Left ventricle myocardium inferior (tissue), 1 donor: ENCODE measurements at regions not wholly inside any gene's neighbourhood (a gene's known extent, or its start where the extent isn't known, plus 50 kb on each side); places are given as distances from the start of the nearest gene placed in this dataset.
"Not testable (repeated sequence)": the region's sequence is repeated elsewhere in the genome, so short reads cannot be mapped to it uniquely, and the experiment has no call there.

ENCODE experiments used
- DNase-seq: peaks from one replicate; pipeline ENCODE4 v3.0.0-alpha.2; 2020
- H3K27ac ChIP-seq: fragments of 200-600 bp; replicated peaks from 2 replicates; pipeline ENCODE4 v1.8.0; 2021
- H3K27me3 ChIP-seq: fragments of 200-600 bp; 2 replicates; pipeline ENCODE4 v1.8.0; 2021; ENCODE audit warnings: low read depth
- H3K36me3 ChIP-seq: fragments of 200-600 bp; 2 replicates; pipeline ENCODE4 v1.8.0; 2021
- H3K4me1 ChIP-seq: fragments of 200-600 bp; 2 replicates; pipeline ENCODE4 v1.8.0; 2021
- H3K4me3 ChIP-seq: fragments of 200-600 bp; 2 replicates; pipeline ENCODE4 v1.8.0; 2021; ENCODE audit warnings: mild to moderate bottlenecking, moderate library complexity
- H3K9me3 ChIP-seq: fragments of 200-600 bp; replicated peaks from 2 replicates; pipeline ENCODE4 v1.8.0; 2021
- intact Hi-C: fragments of 100-400 bp; cut with micrococcal nuclease; formaldehyde crosslinking; loops from one replicate; pipeline ENCODE4 v1.11.0; 2022
- TF ChIP-seq, protein P1 (sequence below): fragments of 200-600 bp; IDR thresholded peaks from 2 replicates; pipeline ENCODE4 v1.8.0; 2021; ENCODE audit warnings: antibody characterized with exemption, mild to moderate bottlenecking, borderline replicate concordance
- donor health status: DM: no; HTN: yes; CAD: no; lungs with severe emphysema.

DNA sequence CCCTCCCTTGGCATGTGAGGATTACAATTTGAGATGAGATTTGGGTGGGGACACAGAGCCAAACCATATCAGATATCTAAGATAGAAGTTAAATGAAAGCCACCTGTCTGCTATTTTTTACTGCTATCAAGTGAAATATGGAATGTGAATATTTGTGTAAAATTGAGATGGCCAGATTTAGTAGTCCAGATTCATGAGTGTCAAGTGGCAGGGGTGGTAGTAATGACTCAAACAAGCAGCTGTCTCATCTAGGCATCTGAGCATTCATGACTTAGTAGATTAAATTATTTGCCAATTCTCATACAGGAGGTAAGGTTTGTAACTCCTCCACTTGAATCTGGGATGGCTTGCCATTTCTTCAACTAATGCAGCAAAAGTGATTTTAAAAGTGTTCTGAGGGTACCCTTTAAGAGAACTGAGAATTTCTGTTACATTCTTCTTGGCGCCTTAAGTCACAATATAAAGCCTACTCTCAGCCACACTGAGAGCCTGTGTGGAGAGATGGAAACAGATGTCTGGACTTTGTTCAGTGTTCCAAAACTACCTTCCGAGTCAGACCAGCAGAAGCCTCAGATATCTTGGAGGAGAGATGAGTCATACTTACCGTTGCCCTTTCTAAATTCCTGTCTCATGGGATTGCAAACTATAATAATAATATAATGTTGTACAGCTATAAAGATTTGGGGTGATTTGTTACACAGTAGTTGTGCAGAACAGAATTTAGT, 1065.6 kb upstream of the TMPRSS15 start:
- no peaks in the 10 kb centered on the region for H3K27me3 ChIP-seq
- intact Hi-C loops, result no loop called here
- no peak overlapping the region for H3K27ac ChIP-seq
- no peaks in the 10 kb centered on the region for H3K36me3 ChIP-seq
- no peaks in the 10 kb centered on the region for H3K4me1 ChIP-seq
- no peak overlapping the region for H3K4me3 ChIP-seq
- no peak for DNase-seq
- TF ChIP-seq, protein P1, sequence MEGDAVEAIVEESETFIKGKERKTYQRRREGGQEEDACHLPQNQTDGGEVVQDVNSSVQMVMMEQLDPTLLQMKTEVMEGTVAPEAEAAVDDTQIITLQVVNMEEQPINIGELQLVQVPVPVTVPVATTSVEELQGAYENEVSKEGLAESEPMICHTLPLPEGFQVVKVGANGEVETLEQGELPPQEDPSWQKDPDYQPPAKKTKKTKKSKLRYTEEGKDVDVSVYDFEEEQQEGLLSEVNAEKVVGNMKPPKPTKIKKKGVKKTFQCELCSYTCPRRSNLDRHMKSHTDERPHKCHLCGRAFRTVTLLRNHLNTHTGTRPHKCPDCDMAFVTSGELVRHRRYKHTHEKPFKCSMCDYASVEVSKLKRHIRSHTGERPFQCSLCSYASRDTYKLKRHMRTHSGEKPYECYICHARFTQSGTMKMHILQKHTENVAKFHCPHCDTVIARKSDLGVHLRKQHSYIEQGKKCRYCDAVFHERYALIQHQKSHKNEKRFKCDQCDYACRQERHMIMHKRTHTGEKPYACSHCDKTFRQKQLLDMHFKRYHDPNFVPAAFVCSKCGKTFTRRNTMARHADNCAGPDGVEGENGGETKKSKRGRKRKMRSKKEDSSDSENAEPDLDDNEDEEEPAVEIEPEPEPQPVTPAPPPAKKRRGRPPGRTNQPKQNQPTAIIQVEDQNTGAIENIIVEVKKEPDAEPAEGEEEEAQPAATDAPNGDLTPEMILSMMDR, result no peak
- no peaks in the 10 kb centered on the region for H3K9me3 ChIP-seq

DNA sequence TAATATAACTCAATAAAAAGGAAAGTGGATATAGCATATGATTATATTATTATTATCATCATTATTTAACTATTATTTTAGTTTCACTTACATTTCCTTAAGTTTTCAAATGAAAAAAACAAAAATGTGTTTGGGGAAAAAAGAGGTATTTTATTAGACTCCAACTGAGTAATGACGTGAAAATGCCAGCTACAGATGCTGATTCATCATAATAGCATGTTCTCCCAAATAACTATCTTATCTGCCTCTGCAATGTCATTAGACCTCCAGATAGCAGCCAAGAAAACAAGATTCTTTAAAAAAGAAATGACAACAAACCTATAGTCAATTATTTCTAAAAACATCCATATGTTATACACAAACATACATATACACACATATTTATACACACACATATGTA, 1071.9 kb upstream of the TMPRSS15 start:
- peaks cover 17% of the 10 kb centered on the region for H3K9me3 ChIP-seq
- no peaks in the 10 kb centered on the region for H3K4me1 ChIP-seq
- no peak overlapping the region for H3K4me3 ChIP-seq
- no peaks in the 10 kb centered on the region for H3K36me3 ChIP-seq
- H3K27ac ChIP-seq, result no peak overlapping the region
- intact Hi-C loops, result no loop called here
- DNase-seq, result no peak
- no peaks in the 10 kb centered on the region for H3K27me3 ChIP-seq
- TF ChIP-seq, protein P1, result no peak

DNA sequence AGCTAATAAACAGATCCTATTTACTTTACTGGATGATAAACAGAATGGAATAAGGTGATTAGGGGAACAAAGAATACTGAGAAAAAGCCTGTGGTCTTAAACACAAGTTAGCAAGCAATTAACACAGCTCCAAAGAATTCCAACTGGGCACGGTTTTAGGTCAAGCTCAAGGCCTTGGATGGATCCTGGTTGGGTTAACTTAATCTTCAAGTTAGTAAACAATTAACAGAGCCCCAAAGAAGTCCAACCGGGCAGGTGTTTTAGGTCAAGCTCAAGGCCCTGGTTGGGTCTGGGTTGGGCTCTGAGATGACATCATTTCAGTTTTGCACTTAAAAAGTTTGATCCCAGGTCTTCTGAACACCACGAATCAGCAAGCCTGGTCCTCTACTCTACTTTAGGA, 1086.3 kb upstream of the TMPRSS15 start:
- DNase-seq, result no peak
- Histone ChIP-seq H3K4me1 (no peaks in the 10 kb centered on the region), H3K27me3 (no peaks in the 10 kb centered on the region), H3K9me3 (peaks cover 12% of the 10 kb centered on the region), H3K27ac (no peak overlapping the region), H3K36me3 (no peaks in the 10 kb centered on the region), H3K4me3 (no peak overlapping the region)
- TF ChIP-seq, protein P1, result no peak
- intact Hi-C loops, result no loop called here

- Histone ChIP-seq H3K36me3 (no peaks in the 10 kb centered on the region), H3K27me3 (no peaks in the 10 kb centered on the region), H3K27ac (no peak overlapping the region), H3K4me3 (no peak overlapping the region), H3K9me3 (peaks cover 12% of the 10 kb centered on the region), H3K4me1 (no peaks in the 10 kb centered on the region)
- TF ChIP-seq, protein P1, result no peak
- DNase-seq, result no peak
- intact Hi-C loops, result no loop called here
Observed at GRCh38 chr21:19490481-19490880, 1086.9 kb upstream of the TMPRSS15 start.

GRCh38 chr21:19493437-19494241, 1090.1 kb upstream of the TMPRSS15 start:
- intact Hi-C loops, H3K27me3 ChIP-seq, H3K4me1 ChIP-seq, H3K4me3 ChIP-seq, DNase-seq, H3K27ac ChIP-seq, H3K36me3 ChIP-seq: not testable (repeated sequence)
- H3K9me3 ChIP-seq, result peaks cover 15% of the 10 kb centered on the region

GRCh38 chr21:19501115-19501514, 1097.5 kb upstream of the TMPRSS15 start:
- Histone ChIP-seq H3K4me3 (no peak overlapping the region), H3K4me1 (no peaks in the 10 kb centered on the region), H3K9me3 (peaks cover 26% of the 10 kb centered on the region), H3K27me3 (no peaks in the 10 kb centered on the region), H3K36me3 (no peaks in the 10 kb centered on the region), H3K27ac (no peak overlapping the region)
- DNase-seq, result no peak
- intact Hi-C loops, result no loop called here
- TF ChIP-seq, protein P1, result no peak
